Gastrocnemius medialis (tissue), 4 donors: ENCODE measurements at regions not wholly inside any gene's neighbourhood (a gene's known extent, or its start where the extent isn't known, plus 50 kb on each side); places are given as distances from the start of the nearest gene placed in this dataset.

Source experiments
- ATAC-seq, 2 donors: fragments of 150-250 bp; one replicate each; pipeline ENCODE4 v1.9.1; 2016
- DNase-seq, 2 donors: peaks; one replicate each; pipeline ENCODE4 v3.0.0-alpha.2; 2019
- H3K27ac ChIP-seq, 4 donors: fragments of 200-600 bp; sonication (generic); 1 replicate in 1 of 4; 2 replicates in 3 of 4; pipeline ENCODE4 v1.5.1; 2016 to 2018; ENCODE audit warnings: mild to moderate bottlenecking in 2 of 4, moderate library complexity in 1 of 4
- H3K27me3 ChIP-seq, 3 donors: fragments of 200-600 bp; sonication (generic) in 2 of 3; 1 replicate in 1 of 3; 2 replicates in 2 of 3; pipeline versions ENCODE4 v1.5.1 to v1.6.0; 2016 to 2019; ENCODE audit warnings: mild to moderate bottlenecking in 1 of 3, moderate library complexity in 1 of 3
- H3K36me3 ChIP-seq, 2 donors: fragments of 200-600 bp; sonication (generic) in 1 of 2; one replicate each; pipeline ENCODE4 v1.5.1; 2017 to 2018
- H3K4me1 ChIP-seq, 2 donors: fragments of 200-600 bp; sonication (generic) in 1 of 2; one replicate each; pipeline ENCODE4 v1.5.1; 2016 to 2017; ENCODE audit warnings: mild to moderate bottlenecking in 2 of 2
- H3K4me3 ChIP-seq, 4 donors: fragments of 200-600 bp; sonication (generic) in 3 of 4; 1 replicate in 1 of 4; 2 replicates in 3 of 4; pipeline ENCODE4 v1.5.1; 2016 to 2019; ENCODE audit warnings: mild to moderate bottlenecking in 2 of 4
- H3K9me3 ChIP-seq, 3 donors: fragments of 200-600 bp; sonication (generic) in 2 of 3; 1 replicate in 1 of 3; 2 replicates in 2 of 3; pipeline ENCODE4 v1.5.1; 2016 to 2019
- CTCF ChIP-seq, 5 experiments: fragments of 450-650 bp in 3 of 5; fragments of 200-600 bp in 2 of 5; sonication (generic) in 2 of 5; IDR thresholded peaks in 4 of 5; conservative IDR thresholded peaks in 1 of 5; 1 replicate in 4 of 5; 2 replicates in 1 of 5; pipeline ENCODE4 v1.5.1; 2016 to 2019; ENCODE audit warnings: antibody characterized with exemption in 5 of 5, mild to moderate bottlenecking in 3 of 5, moderate library complexity in 3 of 5
- POLR2A ChIP-seq, 2 donors: fragments of 450-650 bp; IDR thresholded peaks; one replicate each; pipeline ENCODE4 v1.6.1; 2017; ENCODE audit warnings: antibody characterized with exemption in 2 of 2, mild to moderate bottlenecking in 2 of 2, moderate library complexity in 2 of 2
- in situ Hi-C, 4 donors: fragments of 200-750 bp; cut with MboI; loops; one replicate each; pipeline versions ENCODE4 v1.15.0 to v1.8.0; 2017; ENCODE audit warnings: low sequenced_read_pairs in 4 of 4
- intact Hi-C: fragments of 100-400 bp; cut with DNase I; formaldehyde crosslinking; loops from one replicate; pipeline ENCODE4 v1.15.1; 2023; ENCODE audit warnings: low total_unique reads

- intact Hi-C loops (no loop called here), in situ Hi-C loops (no loop called here)
- no peak for TF ChIP-seq POLR2A (IDR thresholded peaks at IDR 0.05)
- no peak for TF ChIP-seq CTCF (IDR thresholded peaks at IDR 0.05 in 4 of 5, conservative IDR thresholded peaks at IDR 0.05 in 1 of 5)
Observed at GRCh38 chr13:77838271-77838670, 80.4 kb downstream of the EDNRB start.

GRCh38 chr13:77836423-77836822 lies 82.2 kb downstream of the EDNRB start:
- H3K27ac ChIP-seq, result no peak overlapping the region
- no peak for TF ChIP-seq CTCF (IDR thresholded peaks at IDR 0.05 in 4 of 5, conservative IDR thresholded peaks at IDR 0.05 in 1 of 5)
- TF ChIP-seq POLR2A (IDR thresholded peaks at IDR 0.05), result no peak
- in situ Hi-C loops, result no loop called here

More at GRCh38 chr13:77838271-77838670, 80.4 kb downstream of the EDNRB start:
- no peak for DNase-seq
- no peak overlapping the region for H3K27ac ChIP-seq
- H3K4me3 ChIP-seq, result no peak overlapping the region
- no peak for ATAC-seq
- no peaks in the 10 kb centered on the region for H3K4me1 ChIP-seq
- H3K36me3 ChIP-seq, result no peaks in the 10 kb centered on the region
- H3K9me3 ChIP-seq, result no peaks in the 10 kb centered on the region
- no peaks in the 10 kb centered on the region for H3K27me3 ChIP-seq

GRCh38 chr13:77833331-77833863 lies 85.2 kb downstream of the EDNRB start:
- ATAC-seq, result peak; percentile 62 to 73

More at GRCh38 chr13:77836423-77836822, 82.2 kb downstream of the EDNRB start:
- ATAC-seq (peak in 1 of 2 donors; percentile 41), DNase-seq (no peak)
- no peaks in the 10 kb centered on the region for H3K9me3 ChIP-seq
- H3K4me3 ChIP-seq, result no peak overlapping the region
- no peaks in the 10 kb centered on the region for H3K36me3 ChIP-seq
- no peaks in the 10 kb centered on the region for H3K27me3 ChIP-seq
- intact Hi-C loops, result no loop called here
- H3K4me1 ChIP-seq, result no peaks in the 10 kb centered on the region

GRCh38 chr13:77832339-77833100 lies 86.1 kb downstream of the EDNRB start:
- Histone ChIP-seq H3K36me3 (no peaks in the 10 kb centered on the region), H3K4me1 (no peaks in the 10 kb centered on the region), H3K9me3 (no peaks in the 10 kb centered on the region), H3K4me3 (no peak overlapping the region), H3K27me3 (no peaks in the 10 kb centered on the region), H3K27ac (no peak overlapping the region)
- ATAC-seq, result peak in 1 of 2 donors; percentile 51
- in situ Hi-C loops (no loop called here), intact Hi-C loops (no loop called here)
- TF ChIP-seq POLR2A (IDR thresholded peaks at IDR 0.05), result no peak
- no peak for TF ChIP-seq CTCF (IDR thresholded peaks at IDR 0.05 in 4 of 5, conservative IDR thresholded peaks at IDR 0.05 in 1 of 5)
- no peak for DNase-seq

More at GRCh38 chr13:77833331-77833863, 85.2 kb downstream of the EDNRB start:
- Histone ChIP-seq H3K4me3 (no peak overlapping the region), H3K36me3 (no peaks in the 10 kb centered on the region), H3K27me3 (no peaks in the 10 kb centered on the region), H3K4me1 (no peaks in the 10 kb centered on the region), H3K27ac (peak overlapping the region in 3 of 4 donors; percentile 10 to 43 (median 29)), H3K9me3 (no peaks in the 10 kb centered on the region)
- intact Hi-C loops, result no loop called here
- in situ Hi-C loops, result no loop called here
- TF ChIP-seq CTCF (IDR thresholded peaks at IDR 0.05 in 4 of 5, conservative IDR thresholded peaks at IDR 0.05 in 1 of 5) (no peak), POLR2A (IDR thresholded peaks at IDR 0.05) (no peak)
- peak in 1 of 2 donors; percentile 10 for DNase-seq
